ENCODE measurements at regions not wholly inside any gene's neighbourhood (a gene's known extent, or its start where the extent isn't known, plus 50 kb on each side); places are given as distances from the start of the nearest gene placed in this dataset.

- no peak overlapping the region for H3K4me2 ChIP-seq (ENCODE audit: insufficient read depth, insufficient read length, low read length)
- H4K8ac ChIP-seq (replicated peaks; ENCODE audit: insufficient read length, low read depth, low read length): no peak overlapping the region
- Mint-ChIP-seq H3K36me3 (ENCODE audit: insufficient read depth in 1 of 3, low read depth in 3 of 3) (no peaks in the 10 kb centered on the region), H3K4me1 (no peaks in the 10 kb centered on the region), H3K9me3 (no peaks in the 10 kb centered on the region), H3K4me3 (no peak overlapping the region), H3K27me3 (ENCODE audit: low read depth) (no peaks in the 10 kb centered on the region; the same call in 1 of the 2 replicates), H3K27ac (no peak overlapping the region)
- H3K27me3 ChIP-seq (ENCODE audit: insufficient read depth, low read length): no peaks in the 10 kb centered on the region
- H2BK120ac ChIP-seq (ENCODE audit: low read depth, low read length, poor library complexity, severe bottlenecking): no peak overlapping the region
- H4K20me1 ChIP-seq (ENCODE audit: control insufficient read depth, insufficient read depth, insufficient read length): no peaks in the 10 kb centered on the region
- H2AFZ ChIP-seq (ENCODE audit: low read length): no peak overlapping the region
- H3K4ac ChIP-seq (ENCODE audit: low read depth, low read length): no peak overlapping the region
- H3K27ac ChIP-seq (ENCODE audit: insufficient read length, low read depth, low read length): no peak overlapping the region
- no peak overlapping the region for H2BK5ac ChIP-seq (ENCODE audit: insufficient read length, low read length)
- no peaks in the 10 kb centered on the region for H3K4me1 ChIP-seq (ENCODE audit: insufficient read depth, low read length)
- H3K18ac ChIP-seq (ENCODE audit: insufficient read length, low read depth, low read length): no peak overlapping the region
- no peak overlapping the region for H4K91ac ChIP-seq (ENCODE audit: insufficient read length, low read depth, low read length)
- no peak overlapping the region for H3K9ac ChIP-seq (ENCODE audit: extremely low read depth, insufficient read length, low read length)
- no peaks in the 10 kb centered on the region for H3K79me2 ChIP-seq (ENCODE audit: insufficient read depth, low read length)
- H2AK5ac ChIP-seq (ENCODE audit: insufficient read length, low read length): no peak overlapping the region
- no CpG with 5 or more reads among the region's 5 CpGs for whole genome bisulfite sequencing (ENCODE audit: extremely low coverage, insufficient read length, low lambda C conversion rate)
- H3K23me2 ChIP-seq (ENCODE audit: insufficient read length, low read depth, low read length, poor library complexity, severe bottlenecking): no peaks in the 10 kb centered on the region
- no peaks in the 10 kb centered on the region for H3K9me3 ChIP-seq (ENCODE audit: control insufficient read depth, low read depth, low read length)
- no peak for TF ChIP-seq CTCF (conservative IDR thresholded peaks at IDR 0.05)
- no peak overlapping the region for H4K5ac ChIP-seq (ENCODE audit: insufficient read length, low read depth, low read length)
- H3K23ac ChIP-seq (ENCODE audit: insufficient read length, low read depth, low read length): no peak overlapping the region
- no peak overlapping the region for H3K56ac ChIP-seq (ENCODE audit: insufficient read length, low read depth, low read length)
- H3K79me1 ChIP-seq (ENCODE audit: insufficient read depth, low read depth, low read length, poor library complexity, severe bottlenecking): no peaks in the 10 kb centered on the region
- no peak overlapping the region for H2BK20ac ChIP-seq (ENCODE audit: low read depth, low read length, poor library complexity, severe bottlenecking)
- no peak for DNase-seq
- no peak overlapping the region for H2BK15ac ChIP-seq (ENCODE audit: low read depth, low read length)
- no peak overlapping the region for H2BK12ac ChIP-seq (ENCODE audit: insufficient read length, low read depth, low read length)
- no peak overlapping the region for H3T11ph ChIP-seq (ENCODE audit: low read length)
- no peak overlapping the region for H3K14ac ChIP-seq (ENCODE audit: insufficient read depth, low read length)
Observed at GRCh38 chr7:10646194-10646593, 327.5 kb upstream of the PHF14 start.

Data from H9 (cell line).